HUES64 (cell line): ENCODE measurements at regions not wholly inside any gene's neighbourhood (a gene's known extent, or its start where the extent isn't known, plus 50 kb on each side); places are given as distances from the start of the nearest gene placed in this dataset.

Experiments used
- H3K27ac ChIP-seq: 2 replicates; pipeline ENCODE4 v1.7.0; 2013; ENCODE audit warnings: low read depth, low read length, inconsistent platforms
- H3K27me3 ChIP-seq: 2 replicates; pipeline ENCODE4 v1.6.1; 2013; ENCODE audit warnings: mild to moderate bottlenecking, low read length; ENCODE audit not compliant: insufficient read depth
- H3K36me3 ChIP-seq: 2 replicates; pipeline ENCODE4 v1.6.1; 2013; ENCODE audit warnings: mild to moderate bottlenecking, low read length; ENCODE audit not compliant: insufficient read depth
- H3K4me1 ChIP-seq: 2 replicates; pipeline ENCODE4 v1.6.1; 2013; ENCODE audit warnings: mild to moderate bottlenecking, low read length, moderate library complexity; ENCODE audit not compliant: insufficient read depth
- H3K4me3 ChIP-seq: 2 replicates; pipeline ENCODE4 v1.5.1; 2013; ENCODE audit warnings: mild to moderate bottlenecking, low read length, moderate library complexity
- H3K9ac ChIP-seq: 2 replicates; pipeline ENCODE4 v1.6.1; 2013; ENCODE audit warnings: mild to moderate bottlenecking, low read depth, low read length
- H3K9me3 ChIP-seq: 2 replicates; pipeline ENCODE4 v1.6.1; 2013; ENCODE audit warnings: low read depth, low read length; ENCODE audit not compliant: insufficient read depth
- WGBS: fragments of 150-250, 120-280 bp; methylation state at CpG from one replicate; pipeline ENCODE4 v1.1.7; 2013; ENCODE audit warnings: missing lambda C conversion rate; 5-methylcytosine and 5-hydroxymethylcytosine counted together

GRCh38 chr12:75563351-75563750 lies 51.9 kb upstream of the KRR1 start:
- H3K36me3 ChIP-seq, result no peaks in the 10 kb centered on the region
- H3K4me3 ChIP-seq, result no peak overlapping the region
- peaks cover 20% of the 10 kb centered on the region for H3K9me3 ChIP-seq
- no peaks in the 10 kb centered on the region for H3K27me3 ChIP-seq
- peaks cover 6% of the 10 kb centered on the region; the same call in 1 of the 2 replicates for H3K4me1 ChIP-seq
- no peak overlapping the region for H3K9ac ChIP-seq
- H3K27ac ChIP-seq, result no peak overlapping the region
- WGBS, result 87% methylated on average over 2 of the region's 2 CpGs

- H3K9ac ChIP-seq, result no peak overlapping the region
- H3K27ac ChIP-seq, result no peak overlapping the region
- WGBS, result 95% methylated on average over 7 of the region's 7 CpGs
- no peak overlapping the region for H3K4me3 ChIP-seq
- H3K27me3 ChIP-seq, result no peaks in the 10 kb centered on the region
- no peaks in the 10 kb centered on the region for H3K36me3 ChIP-seq
- H3K9me3 ChIP-seq, result peaks cover 20% of the 10 kb centered on the region
- peaks cover 6% of the 10 kb centered on the region; the same call in 1 of the 2 replicates for H3K4me1 ChIP-seq
Measured at GRCh38 chr12:75561921-75562320, 50.5 kb upstream of the KRR1 start.
